HCT116 (cell line): ENCODE measurements at regions not wholly inside any gene's neighbourhood (a gene's known extent, or its start where the extent isn't known, plus 50 kb on each side); places are given as distances from the start of the nearest gene placed in this dataset.

Source experiments
- ATAC-seq: fragments of 200-7000 bp; cut with Tn5 transposase; 2 replicates; pipeline ENCODE4 v1.9.1; 2020; ENCODE audit warnings: mild to moderate bottlenecking, moderate library complexity
- BruUV-seq: library from RNA; stranded (reverse); fragments of 400-500 nt; replicated peaks from 2 replicates; lab custom pipeline; 2021; lab: Mats Ljungman, UMichigan
- CTCF ChIA-PET: fragments of 300-600 bp; sonication (Branson Sonifier 250); formaldehyde crosslinking; loops from one replicate; lab custom pipeline; 2021; ENCODE audit warnings: antibody characterized with exemption; lab: Charles Lee
- POLR2A ChIA-PET: fragments of 300-600, 350-600 bp; sonication (Branson Sonifier 250); formaldehyde crosslinking; loops from one replicate; lab custom pipeline; 2021; ENCODE audit warnings: antibody characterized with exemption; lab: Charles Lee
- RAD21 ChIA-PET, 2 experiments: fragments of 300-600 bp; sonication (Branson Sonifier 250); formaldehyde crosslinking; loops; one replicate each; lab custom pipeline; 2023; ENCODE audit warnings: low total read pairs in 2 of 2; ENCODE audit not compliant: uncharacterized antibody in 2 of 2, unreplicated experiment in 2 of 2, low non-redundant PET in 1 of 2; lab: Charles Lee
- DNase-seq: peaks from one replicate; pipeline ENCODE4 v3.0.0-alpha.2; 2010; ENCODE audit warnings: low read depth, low spot score
- H2AFZ ChIP-seq: fragments of 200-600 bp; shearing (Covaris generic), sonication (generic); 2 replicates; pipeline ENCODE4 v1.6.1; 2017; ENCODE audit warnings: low read depth, mixed run types, mixed read lengths, antibody characterized with exemption, low read length; ENCODE audit not compliant: poor library complexity, severe bottlenecking
- H3K27ac ChIP-seq: 2 replicates; pipeline ENCODE4 v1.5.1; 2012; ENCODE audit warnings: low read depth, low read length
- H3K27me3 ChIP-seq: fragments of 200-600 bp; sonication (generic); 2 replicates; pipeline ENCODE4 v1.6.1; 2016; ENCODE audit warnings: mixed run types, low read length, mixed read lengths; ENCODE audit not compliant: insufficient read depth
- H3K36me3 ChIP-seq, 2 experiments: fragments of 200-500 bp in 1 of 2; fragments of 200-600 bp in 1 of 2; sonication (Bioruptor generic) in 1 of 2; sonication (generic) in 1 of 2; 2 replicates each; pipeline versions ENCODE4 v1.5.1 to v1.6.1; 2014 to 2016; ENCODE audit warnings: low read length in 2 of 2, inconsistent platforms in 1 of 2, mixed read lengths in 1 of 2, mixed run types in 1 of 2; ENCODE audit not compliant: insufficient read depth in 2 of 2, control insufficient read depth in 1 of 2
- H3K4me1 ChIP-seq, 2 experiments: fragments of 200-600 bp in 1 of 2; sonication (generic) in 1 of 2; 2 replicates each; pipeline versions ENCODE4 v1.5.1 to v1.6.1; 2012 to 2017; ENCODE audit warnings: low read length in 2 of 2, inconsistent platforms in 1 of 2, mild to moderate bottlenecking in 1 of 2, mixed read lengths in 1 of 2, mixed run types in 1 of 2, moderate library complexity in 1 of 2; ENCODE audit not compliant: insufficient read depth in 2 of 2, control insufficient read depth in 1 of 2
- H3K4me2 ChIP-seq: fragments of 200-600 bp; sonication (generic); 2 replicates; pipeline ENCODE4 v1.6.1; 2017; ENCODE audit warnings: mixed run types, low read length, mixed read lengths
- H3K4me3 ChIP-seq, 2 experiments: fragments of 200-600 bp in 1 of 2; sonication (generic) in 1 of 2; replicated peaks in 1 of 2; 2 replicates each; pipeline ENCODE4 v1.5.1; 2011 to 2016; ENCODE audit warnings: low read length in 2 of 2, control low read depth in 1 of 2, low read depth in 1 of 2, mild to moderate bottlenecking in 1 of 2, mixed read lengths in 1 of 2, mixed run types in 1 of 2
- H3K79me2 ChIP-seq: fragments of 200-600 bp; sonication (generic); 2 replicates; pipeline ENCODE4 v1.6.1; 2017; ENCODE audit warnings: mild to moderate bottlenecking, mixed run types, low read length, moderate library complexity, mixed read lengths; ENCODE audit not compliant: insufficient read depth
- H3K9ac ChIP-seq: fragments of 200-600 bp; sonication (generic); 2 replicates; pipeline ENCODE4 v1.6.1; 2016; ENCODE audit warnings: low read length, mixed read lengths
- H3K9me2 ChIP-seq: fragments of 200-600 bp; sonication (generic), shearing (Covaris generic); 2 replicates; pipeline ENCODE4 v1.6.1; 2017; ENCODE audit warnings: mixed run types, mild to moderate bottlenecking, moderate library complexity; ENCODE audit not compliant: insufficient read depth
- H3K9me3 ChIP-seq, 2 experiments: fragments of 200-500 bp in 1 of 2; fragments of 200-600 bp in 1 of 2; sonication (Bioruptor generic) in 1 of 2; sonication (generic) in 1 of 2; 2 replicates each; pipeline ENCODE4 v1.6.1; 2014 to 2017; ENCODE audit warnings: low read length in 2 of 2, mixed read lengths in 2 of 2, inconsistent platforms in 1 of 2, low read depth in 1 of 2, mild to moderate bottlenecking in 1 of 2, mixed run types in 1 of 2, moderate library complexity in 1 of 2; ENCODE audit not compliant: control insufficient read depth in 1 of 2, insufficient read depth in 1 of 2
- H4K20me1 ChIP-seq: fragments of 200-600 bp; sonication (generic), shearing (Covaris generic); 2 replicates; pipeline ENCODE4 v1.6.1; 2017; ENCODE audit warnings: mixed run types, mild to moderate bottlenecking, moderate library complexity; ENCODE audit not compliant: insufficient read depth
- CBX3 ChIP-seq: IDR thresholded peaks from 2 replicates; pipeline ENCODE4 v1.6.1; 2012; ENCODE audit warnings: low read depth
- CEBPB ChIP-seq: IDR thresholded peaks from 2 replicates; pipeline ENCODE4 v1.6.1; 2012; ENCODE audit warnings: low read depth
- EGR1 ChIP-seq: IDR thresholded peaks from 2 replicates; pipeline ENCODE4 v1.6.1; 2012; ENCODE audit warnings: low read depth
- ELF1 ChIP-seq: IDR thresholded peaks from 2 replicates; pipeline ENCODE4 v1.6.1; 2012; ENCODE audit warnings: low read depth, borderline replicate concordance
- EZH2 ChIP-seq: fragments of 200-600 bp; sonication (generic); IDR thresholded peaks from 2 replicates; pipeline ENCODE4 v1.6.1; 2017; ENCODE audit warnings: antibody characterized with exemption, mixed run types
- FOSL1 ChIP-seq: IDR thresholded peaks from 2 replicates; pipeline ENCODE4 v1.6.1; 2012; ENCODE audit warnings: low read depth
- JUND ChIP-seq: IDR thresholded peaks from 2 replicates; pipeline ENCODE4 v1.6.1; 2012
- MAX ChIP-seq: IDR thresholded peaks from 2 replicates; pipeline ENCODE4 v1.6.1; 2012
- POLR2A ChIP-seq: IDR thresholded peaks from 2 replicates; pipeline ENCODE4 v1.7.0; 2011; ENCODE audit warnings: borderline replicate concordance; ENCODE audit not compliant: insufficient read depth, insufficient read length; ENCODE audit errors: extremely low read depth
- POLR2AphosphoS5 ChIP-seq: IDR thresholded peaks from 2 replicates; pipeline ENCODE4 v1.6.1; 2011; ENCODE audit warnings: mild to moderate bottlenecking, low read depth, low read length, moderate library complexity
- RAD21 ChIP-seq: IDR thresholded peaks from 2 replicates; pipeline ENCODE4 v1.6.1; 2012; ENCODE audit warnings: low read depth, mild to moderate bottlenecking
- REST ChIP-seq: IDR thresholded peaks from 2 replicates; pipeline ENCODE4 v1.6.1; 2012; ENCODE audit warnings: low read depth
- SP1 ChIP-seq: IDR thresholded peaks from 2 replicates; pipeline ENCODE4 v1.6.1; 2012; ENCODE audit warnings: low read depth
- SRF ChIP-seq: IDR thresholded peaks from 2 replicates; pipeline ENCODE4 v1.6.1; 2012; ENCODE audit warnings: low read depth
- TCF7L2 ChIP-seq: IDR thresholded peaks from 2 replicates; pipeline ENCODE4 v1.7.0; 2011; ENCODE audit warnings: borderline replicate concordance, inconsistent platforms; ENCODE audit not compliant: insufficient read depth, insufficient read length; ENCODE audit errors: extremely low read depth
- YY1 ChIP-seq: IDR thresholded peaks from 2 replicates; pipeline ENCODE4 v1.6.1; 2011; ENCODE audit warnings: low read length, low read depth, moderate library complexity, mild to moderate bottlenecking; ENCODE audit not compliant: insufficient replicate concordance; ENCODE audit errors: extremely low read depth
- ZFX ChIP-seq: fragments of 450-650 bp; IDR thresholded peaks from 2 replicates; pipeline ENCODE4 v1.6.1; 2017
- ZNF274 ChIP-seq: fragments of 200-500 bp; sonication (Bioruptor generic); IDR thresholded peaks from 2 replicates; pipeline ENCODE4 v1.6.1; 2014; ENCODE audit warnings: mild to moderate bottlenecking, low read depth, low read length, inconsistent platforms
- intact Hi-C: fragments of 100-400 bp; cut with micrococcal nuclease; formaldehyde crosslinking; loops from 2 replicates; pipeline ENCODE4 v1.10.0; 2022
- TF ChIP-seq, protein P1 (sequence below): IDR thresholded peaks from 2 replicates; pipeline ENCODE4 v1.6.1; 2012
- TF ChIP-seq, protein P2 (sequence below): IDR thresholded peaks from 2 replicates; pipeline ENCODE4 v1.6.1; 2011; ENCODE audit warnings: mild to moderate bottlenecking, low read length, moderate library complexity; ENCODE audit not compliant: insufficient replicate concordance; ENCODE audit errors: extremely low read depth

DNA sequence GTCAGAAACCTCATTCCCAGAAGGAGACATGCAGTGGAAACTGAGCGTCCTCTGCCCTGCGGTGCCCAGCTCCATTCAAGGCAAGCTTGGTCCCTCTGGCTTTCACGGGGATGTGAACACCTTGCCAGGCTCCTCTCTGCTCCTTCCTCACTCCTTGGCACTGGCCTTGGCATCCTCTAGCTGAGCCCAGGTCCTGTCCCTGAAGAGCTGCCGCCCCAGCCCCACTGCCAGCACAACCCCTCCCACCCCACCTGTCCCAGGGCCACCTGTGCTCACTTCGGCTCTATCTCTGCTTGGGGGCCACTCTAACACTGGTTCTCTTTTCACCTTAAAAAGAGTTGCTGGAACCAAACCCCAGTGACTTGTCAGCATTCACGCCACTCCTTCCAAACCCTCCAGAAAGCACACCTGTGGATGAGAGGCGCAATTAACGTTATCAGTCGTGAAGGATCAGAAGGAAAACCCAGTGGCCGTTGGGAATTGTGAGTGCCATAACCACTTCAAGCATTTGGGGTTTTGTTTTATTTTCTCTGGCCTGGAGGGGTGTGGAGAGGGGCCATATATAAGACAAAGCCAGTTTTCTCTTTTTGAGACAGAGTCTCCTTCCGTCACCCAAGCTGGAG lies 103.7 kb downstream of the AXIN2 start:
- CTCF ChIA-PET: no interaction called here
- no peak overlapping the region for H2AFZ ChIP-seq
- BruUV-seq: no TSS peak
- H3K9me2 ChIP-seq: no peaks in the 10 kb centered on the region
- H3K4me3 ChIP-seq: no peak overlapping the region
- TF ChIP-seq TCF7L2 (no peak), EGR1 (no peak), SP1 (no peak), POLR2AphosphoS5 (no peak), SRF (no peak), JUND (no peak), REST (no peak), POLR2A (no peak), CBX3 (no peak), ZNF274 (no peak), MAX (no peak), YY1 (no peak), RAD21 (no peak), CEBPB (no peak), FOSL1 (no peak), ELF1 (no peak), ZFX (no peak), EZH2 (no peak)
- TF ChIP-seq, protein P1, sequence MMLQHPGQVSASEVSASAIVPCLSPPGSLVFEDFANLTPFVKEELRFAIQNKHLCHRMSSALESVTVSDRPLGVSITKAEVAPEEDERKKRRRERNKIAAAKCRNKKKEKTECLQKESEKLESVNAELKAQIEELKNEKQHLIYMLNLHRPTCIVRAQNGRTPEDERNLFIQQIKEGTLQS: no peak
- TF ChIP-seq, protein P2, sequence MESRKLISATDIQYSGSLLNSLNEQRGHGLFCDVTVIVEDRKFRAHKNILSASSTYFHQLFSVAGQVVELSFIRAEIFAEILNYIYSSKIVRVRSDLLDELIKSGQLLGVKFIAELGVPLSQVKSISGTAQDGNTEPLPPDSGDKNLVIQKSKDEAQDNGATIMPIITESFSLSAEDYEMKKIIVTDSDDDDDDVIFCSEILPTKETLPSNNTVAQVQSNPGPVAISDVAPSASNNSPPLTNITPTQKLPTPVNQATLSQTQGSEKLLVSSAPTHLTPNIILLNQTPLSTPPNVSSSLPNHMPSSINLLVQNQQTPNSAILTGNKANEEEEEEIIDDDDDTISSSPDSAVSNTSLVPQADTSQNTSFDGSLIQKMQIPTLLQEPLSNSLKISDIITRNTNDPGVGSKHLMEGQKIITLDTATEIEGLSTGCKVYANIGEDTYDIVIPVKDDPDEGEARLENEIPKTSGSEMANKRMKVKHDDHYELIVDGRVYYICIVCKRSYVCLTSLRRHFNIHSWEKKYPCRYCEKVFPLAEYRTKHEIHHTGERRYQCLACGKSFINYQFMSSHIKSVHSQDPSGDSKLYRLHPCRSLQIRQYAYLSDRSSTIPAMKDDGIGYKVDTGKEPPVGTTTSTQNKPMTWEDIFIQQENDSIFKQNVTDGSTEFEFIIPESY: no peak
- RAD21 ChIA-PET: no interaction called here
- no peaks in the 10 kb centered on the region for H3K9me3 ChIP-seq
- no peaks in the 10 kb centered on the region for H3K79me2 ChIP-seq
- DNase-seq (no peak), ATAC-seq (no peak)
- no peak overlapping the region for H3K9ac ChIP-seq
- H3K4me1 ChIP-seq: peaks cover 0 to 11% of the 10 kb centered on the region in 2 experiments; a peak in 1 of 4 replicates
- no peak overlapping the region for H3K27ac ChIP-seq
- no peaks in the 10 kb centered on the region for H4K20me1 ChIP-seq
- POLR2A ChIA-PET: no interaction called here
- no peaks in the 10 kb centered on the region for H3K36me3 ChIP-seq
- intact Hi-C loops: no loop called here
- H3K27me3 ChIP-seq: no peaks in the 10 kb centered on the region
- no peak overlapping the region for H3K4me2 ChIP-seq
